Sigmoid colon (tissue), 6 donors: ENCODE measurements at regions not wholly inside any gene's neighbourhood (a gene's known extent, or its start where the extent isn't known, plus 50 kb on each side); places are given as distances from the start of the nearest gene placed in this dataset.
A peak's percentile ranks its signal among the peaks of the same experiment; 100 is the strongest.

ENCODE experiments used
- DNase-seq: peaks from one replicate; pipeline ENCODE4 v3.0.0-alpha.2; 2019
- H3K27ac ChIP-seq, 4 donors: fragments of 200-600 bp; sonication (generic); one replicate each; pipeline ENCODE4 v1.5.1; 2016 to 2019; ENCODE audit warnings: mild to moderate bottlenecking in 1 of 4
- H3K27me3 ChIP-seq, 3 donors: fragments of 200-600 bp; sonication (generic); one replicate each; pipeline ENCODE4 v1.5.1; 2019; ENCODE audit warnings: mild to moderate bottlenecking in 1 of 3
- H3K36me3 ChIP-seq, 4 donors: fragments of 200-600 bp; sonication (generic); one replicate each; pipeline ENCODE4 v1.5.1; 2016 to 2019
- H3K4me1 ChIP-seq, 4 donors: fragments of 200-600 bp; sonication (generic); one replicate each; pipeline ENCODE4 v1.5.1; 2017 to 2019
- H3K4me3 ChIP-seq, 4 donors: fragments of 200-600 bp; sonication (generic); one replicate each; pipeline ENCODE4 v1.5.1; 2017 to 2019; ENCODE audit warnings: mild to moderate bottlenecking in 2 of 4, moderate library complexity in 1 of 4
- H3K9me3 ChIP-seq, 4 donors: fragments of 200-600 bp in 3 of 4; sonication (generic) in 3 of 4; one replicate each; pipeline versions ENCODE4 v1.5.1 to v1.6.1; 2013 to 2019
- EP300 ChIP-seq, 4 donors: sonication (generic); formaldehyde crosslinking; IDR thresholded peaks; one replicate each; pipeline ENCODE4 v1.6.1; 2017; ENCODE audit warnings: antibody characterized with exemption in 4 of 4
- POLR2A ChIP-seq, 2 donors: fragments of 450-650 bp; IDR thresholded peaks; one replicate each; pipeline ENCODE4 v1.6.1; 2016; ENCODE audit warnings: antibody characterized with exemption in 2 of 2, mild to moderate bottlenecking in 2 of 2, moderate library complexity in 2 of 2
- POLR2AphosphoS5 ChIP-seq, 4 donors: sonication (generic); formaldehyde crosslinking; IDR thresholded peaks; one replicate each; pipeline ENCODE4 v1.6.1; 2017; ENCODE audit warnings: antibody characterized with exemption in 4 of 4
- WGBS, 2 donors: extraction: QIAGEN DNeasy Blood & Tissue Kit; methylation state at CpG; one replicate each; pipeline ENCODE4 v1.1.7; 2013; 5-methylcytosine and 5-hydroxymethylcytosine counted together
- intact Hi-C: fragments of 100-400 bp; cut with DNase I; formaldehyde crosslinking; loops from one replicate; pipeline ENCODE4 v1.15.1; 2023
- TF ChIP-seq, protein P1 (sequence below), 4 experiments: fragments of 450-650 bp in 3 of 4; fragments of 200-600 bp in 1 of 4; IDR thresholded peaks; one replicate each; pipeline ENCODE4 v1.5.1; 2016 to 2019; ENCODE audit warnings: antibody characterized with exemption in 4 of 4, mild to moderate bottlenecking in 3 of 4, moderate library complexity in 2 of 4
- donor health status: healthy with polysubstance abuse.
- donor health status: healthy.

DNA sequence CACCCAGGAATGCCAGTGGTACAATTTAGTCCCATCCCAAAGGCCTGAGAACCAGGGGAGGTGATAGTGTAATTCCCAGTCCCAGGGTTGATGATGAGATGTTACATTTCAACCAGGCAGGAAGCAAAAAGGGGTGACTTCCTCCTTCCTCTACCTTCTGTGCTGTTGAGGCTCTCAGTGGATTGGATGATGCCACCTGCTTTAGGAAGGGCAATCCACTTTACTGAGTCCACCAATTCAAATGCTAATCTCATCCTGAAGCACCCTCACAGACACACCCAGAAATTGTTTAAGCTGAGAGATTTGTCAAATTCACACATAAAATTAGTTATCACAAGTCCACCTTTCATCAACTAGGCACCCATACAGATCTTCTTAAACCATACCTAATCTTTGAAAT lies 418.5 kb upstream of the GOLIM4 start:
- Histone ChIP-seq H3K4me3 (no peak overlapping the region), H3K9me3 (no peaks in the 10 kb centered on the region), H3K36me3 (no peaks in the 10 kb centered on the region), H3K27me3 (no peaks in the 10 kb centered on the region), H3K4me1 (no peaks in the 10 kb centered on the region), H3K27ac (no peak overlapping the region)
- no peak for DNase-seq
- intact Hi-C loops, result loop anchor here (5.0 kb wide), 1 partner anchor 333 kb away; no protein-coding TSS in a partner anchor
- TF ChIP-seq, protein P1, sequence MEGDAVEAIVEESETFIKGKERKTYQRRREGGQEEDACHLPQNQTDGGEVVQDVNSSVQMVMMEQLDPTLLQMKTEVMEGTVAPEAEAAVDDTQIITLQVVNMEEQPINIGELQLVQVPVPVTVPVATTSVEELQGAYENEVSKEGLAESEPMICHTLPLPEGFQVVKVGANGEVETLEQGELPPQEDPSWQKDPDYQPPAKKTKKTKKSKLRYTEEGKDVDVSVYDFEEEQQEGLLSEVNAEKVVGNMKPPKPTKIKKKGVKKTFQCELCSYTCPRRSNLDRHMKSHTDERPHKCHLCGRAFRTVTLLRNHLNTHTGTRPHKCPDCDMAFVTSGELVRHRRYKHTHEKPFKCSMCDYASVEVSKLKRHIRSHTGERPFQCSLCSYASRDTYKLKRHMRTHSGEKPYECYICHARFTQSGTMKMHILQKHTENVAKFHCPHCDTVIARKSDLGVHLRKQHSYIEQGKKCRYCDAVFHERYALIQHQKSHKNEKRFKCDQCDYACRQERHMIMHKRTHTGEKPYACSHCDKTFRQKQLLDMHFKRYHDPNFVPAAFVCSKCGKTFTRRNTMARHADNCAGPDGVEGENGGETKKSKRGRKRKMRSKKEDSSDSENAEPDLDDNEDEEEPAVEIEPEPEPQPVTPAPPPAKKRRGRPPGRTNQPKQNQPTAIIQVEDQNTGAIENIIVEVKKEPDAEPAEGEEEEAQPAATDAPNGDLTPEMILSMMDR (IDR thresholded peaks at IDR 0.05), result no peak
- TF ChIP-seq POLR2AphosphoS5 (IDR thresholded peaks at IDR 0.05), result no peak
- TF ChIP-seq POLR2A (IDR thresholded peaks at IDR 0.05), result no peak
- TF ChIP-seq EP300 (IDR thresholded peaks at IDR 0.05), result no peak

DNA sequence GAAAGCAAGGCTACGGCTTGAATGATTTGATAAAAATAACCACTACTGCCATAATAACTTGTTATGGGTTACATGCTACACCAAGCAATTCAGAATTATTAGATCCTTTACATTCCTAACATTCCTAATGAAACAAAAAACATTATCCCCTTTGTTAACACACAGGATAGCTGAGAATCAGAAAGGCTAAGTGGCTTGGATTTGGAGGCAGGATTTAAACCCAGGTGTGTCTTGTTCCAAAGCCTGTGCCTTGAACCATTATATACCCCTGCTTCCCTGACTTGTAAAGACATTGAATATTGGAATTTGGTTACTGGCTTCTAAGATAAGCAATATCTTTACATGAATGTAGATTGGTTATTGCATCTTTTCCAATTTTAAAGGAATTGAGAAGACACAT lies 417.1 kb upstream of the GOLIM4 start:
- H3K4me3 ChIP-seq, result no peak overlapping the region
- intact Hi-C loops, result loop anchor here (5.0 kb wide), 1 partner anchor 334 kb away; no protein-coding TSS in a partner anchor
- no peak for TF ChIP-seq POLR2A (IDR thresholded peaks at IDR 0.05)
- TF ChIP-seq, protein P1 (IDR thresholded peaks at IDR 0.05), result no peak
- WGBS, 2 donors, result 89 to 93% methylated on average over 1 of the region's 1 CpG
- H3K36me3 ChIP-seq, result no peaks in the 10 kb centered on the region
- H3K27me3 ChIP-seq, result no peaks in the 10 kb centered on the region
- no peaks in the 10 kb centered on the region for H3K9me3 ChIP-seq
- H3K4me1 ChIP-seq, result no peaks in the 10 kb centered on the region
- DNase-seq, result no peak
- H3K27ac ChIP-seq, result no peak overlapping the region

DNA sequence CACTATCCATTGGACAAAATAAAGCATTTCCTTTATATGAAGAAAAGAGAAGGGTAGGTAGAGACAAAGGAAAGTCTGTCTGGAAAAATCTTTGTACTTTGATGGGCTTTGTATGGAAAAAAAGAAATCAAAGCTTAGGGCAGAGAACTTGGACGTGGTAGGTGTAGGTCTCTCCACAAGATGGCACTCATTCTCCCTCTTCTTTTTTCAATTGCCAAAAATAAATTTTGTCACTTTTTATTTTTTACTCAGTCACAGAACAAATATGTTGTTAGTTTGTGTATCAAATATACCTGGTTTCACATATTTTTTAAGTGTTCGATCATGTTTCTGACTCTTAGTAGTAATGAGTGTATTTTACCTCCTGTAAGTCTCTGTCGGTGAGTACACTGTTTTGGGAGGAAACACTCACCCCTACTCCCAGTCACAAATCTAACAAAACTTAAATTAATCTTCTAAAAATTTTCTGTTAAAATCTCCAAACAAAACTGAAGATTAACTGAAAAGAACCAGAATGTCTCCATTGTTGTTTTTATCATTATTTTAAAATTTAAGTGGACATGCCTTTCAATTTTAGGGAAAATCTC lies 415.8 kb upstream of the GOLIM4 start:
- TF ChIP-seq POLR2A (IDR thresholded peaks at IDR 0.05) (no peak), EP300 (IDR thresholded peaks at IDR 0.05) (no peak), POLR2AphosphoS5 (IDR thresholded peaks at IDR 0.05) (no peak)
- TF ChIP-seq, protein P1 (IDR thresholded peaks at IDR 0.05), result peak in 2 of 4 experiments; percentile 6 to 29

DNA sequence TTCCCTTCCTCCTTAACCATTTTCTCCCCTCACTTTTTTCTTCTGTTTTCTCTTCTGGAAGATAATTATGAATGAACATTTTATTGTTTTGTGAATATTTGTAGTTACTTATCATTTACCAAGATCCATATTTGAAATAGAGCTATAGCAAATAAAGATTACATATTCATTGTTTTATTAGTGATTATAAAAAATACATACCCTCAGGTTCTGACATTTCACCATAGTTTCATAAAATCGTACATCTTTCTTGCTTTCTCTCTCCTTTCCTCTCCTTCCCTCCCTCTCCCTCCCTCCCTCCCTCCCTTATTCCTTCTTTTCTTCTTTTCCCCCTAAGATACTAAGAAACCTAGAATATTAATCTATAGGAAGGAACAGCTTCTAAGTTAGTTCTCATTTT lies 410.9 kb upstream of the GOLIM4 start:
- TF ChIP-seq POLR2A (IDR thresholded peaks at IDR 0.05) (no peak), EP300 (IDR thresholded peaks at IDR 0.05) (no peak), POLR2AphosphoS5 (IDR thresholded peaks at IDR 0.05) (no peak)
- TF ChIP-seq, protein P1 (IDR thresholded peaks at IDR 0.05), result no peak
- Histone ChIP-seq H3K4me1 (no peaks in the 10 kb centered on the region), H3K27ac (no peak overlapping the region), H3K9me3 (no peaks in the 10 kb centered on the region), H3K36me3 (no peaks in the 10 kb centered on the region), H3K4me3 (no peak overlapping the region), H3K27me3 (no peaks in the 10 kb centered on the region)
- intact Hi-C loops, result no loop called here
- DNase-seq, result no peak
- 10 to 63% methylated on average over 1 of the region's 1 CpG for WGBS, 2 donors

More for the DNA sequence above, 415.8 kb upstream of the GOLIM4 start:
- Histone ChIP-seq H3K4me3 (no peak overlapping the region), H3K27me3 (no peaks in the 10 kb centered on the region), H3K4me1 (no peaks in the 10 kb centered on the region), H3K9me3 (no peaks in the 10 kb centered on the region), H3K36me3 (no peaks in the 10 kb centered on the region), H3K27ac (no peak overlapping the region)
- WGBS, 2 donors, result 67 to 69% methylated on average over 3 of the region's 3 CpGs
- intact Hi-C loops, result loop anchor here (5.0 kb wide), 1 partner anchor 336 kb away; no protein-coding TSS in a partner anchor
- DNase-seq, result no peak

DNA sequence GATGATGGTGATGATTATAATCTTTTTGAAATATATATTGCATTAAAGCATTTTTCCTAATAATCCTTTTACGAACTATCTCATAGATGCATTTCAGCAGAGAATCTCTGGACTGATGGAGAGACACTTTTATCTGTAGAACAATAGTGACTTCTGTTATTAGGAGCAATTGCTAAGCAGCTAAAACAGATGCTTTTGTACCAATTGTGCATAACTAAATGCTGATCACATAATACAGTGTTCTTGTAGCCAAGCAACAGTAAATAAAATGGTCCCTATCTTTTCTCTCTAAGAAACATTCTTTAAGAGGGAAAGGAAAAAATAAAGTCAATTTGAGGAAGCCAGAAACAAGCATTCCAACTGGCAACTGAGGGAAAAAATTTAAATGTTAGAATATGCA lies 405.8 kb upstream of the GOLIM4 start:
- no peaks in the 10 kb centered on the region for H3K36me3 ChIP-seq
- intact Hi-C loops, result no loop called here
- H3K27me3 ChIP-seq, result no peaks in the 10 kb centered on the region
- no peak for TF ChIP-seq EP300 (IDR thresholded peaks at IDR 0.05)
- no peak for TF ChIP-seq POLR2A (IDR thresholded peaks at IDR 0.05)
- TF ChIP-seq, protein P1 (IDR thresholded peaks at IDR 0.05), result no peak
- TF ChIP-seq POLR2AphosphoS5 (IDR thresholded peaks at IDR 0.05), result no peak
- no peak overlapping the region for H3K4me3 ChIP-seq
- 87 to 91% methylated on average over 1 of the region's 1 CpG for WGBS, 2 donors
- no peaks in the 10 kb centered on the region for H3K9me3 ChIP-seq
- H3K4me1 ChIP-seq, result no peaks in the 10 kb centered on the region
- H3K27ac ChIP-seq, result no peak overlapping the region
- DNase-seq, result no peak
